ENCODE measurements at regions not wholly inside any gene's neighbourhood (a gene's known extent, or its start where the extent isn't known, plus 50 kb on each side); places are given as distances from the start of the nearest gene placed in this dataset.

DNA sequence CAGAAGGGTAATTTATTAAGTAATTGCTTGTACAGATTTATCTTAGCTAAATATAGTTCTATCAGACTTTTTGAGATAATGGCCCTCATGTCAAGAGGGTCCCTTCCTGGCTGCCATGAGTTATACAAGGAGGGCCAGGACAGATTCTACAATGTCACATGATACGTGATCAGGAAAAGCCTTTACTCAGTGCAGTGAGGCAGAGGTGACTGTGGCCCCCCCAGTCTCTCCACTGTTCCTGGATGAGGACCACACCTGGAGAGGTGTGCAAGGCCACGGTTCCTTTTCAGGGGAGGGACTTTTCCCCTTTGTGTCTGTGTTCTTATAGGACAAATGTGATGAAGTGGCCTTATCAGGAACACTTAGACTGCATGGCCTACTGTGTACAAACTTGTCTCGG lies 54.3 kb upstream of the LRCH1 start:
- BruUV-seq (replicated peaks): no TSS peak
- Mint-ChIP-seq H3K4me1 (ENCODE audit: low read depth, unreplicated experiment) (no peaks in the 10 kb centered on the region), H3K9me3 (ENCODE audit: unreplicated experiment) (peaks cover 8% of the 10 kb centered on the region)

DNA sequence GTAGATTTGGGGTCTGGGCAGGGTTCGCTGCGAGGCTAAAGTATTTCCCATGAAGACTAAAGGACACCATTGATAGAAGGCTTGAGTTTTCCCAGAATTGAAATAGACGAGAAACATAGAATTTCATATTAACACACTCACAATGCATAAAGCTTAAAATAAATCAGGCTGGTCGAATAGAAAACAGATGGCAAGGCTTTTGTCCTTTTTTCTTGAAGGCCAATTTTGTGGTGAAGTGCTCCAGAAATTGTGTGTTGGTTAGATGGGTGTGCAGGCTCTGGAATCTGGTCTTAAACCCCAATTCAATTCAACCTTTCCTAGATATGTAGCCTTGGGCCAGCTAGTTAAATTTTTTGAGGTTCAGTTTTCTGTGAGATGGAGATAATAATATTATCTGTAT lies 56.9 kb upstream of the LRCH1 start:
- no peaks in the 10 kb centered on the region for H3K27me3 Mint-ChIP-seq (ENCODE audit: insufficient read depth, unreplicated experiment)
- no peak overlapping the region for H3K27ac Mint-ChIP-seq (ENCODE audit: unreplicated experiment)
- Histone ChIP-seq H3K36me3 (ENCODE audit: control insufficient read depth, insufficient read depth, low read length) (no peaks in the 10 kb centered on the region), H3K9me3 (no peaks in the 10 kb centered on the region), H3K27me3 (replicated peaks; ENCODE audit: control insufficient read depth, insufficient read depth, low read length) (no peaks in the 10 kb centered on the region), H3K4me1 (peaks cover 11% of the 10 kb centered on the region), H3K4me3 (ENCODE audit: low read depth, low read length) (no peak overlapping the region)
- no peaks in the 10 kb centered on the region for H3K36me3 Mint-ChIP-seq (ENCODE audit: insufficient read depth, unreplicated experiment)
- ChIA-PET CTCF (no interaction called here), POLR2A (interaction anchor here (0.6 kb wide), 1 partner anchor 90 kb away, joined by 5 read pairs; no protein-coding TSS in a partner anchor)
- peaks cover 9% of the 10 kb centered on the region for H3K4me1 Mint-ChIP-seq (ENCODE audit: low read depth, unreplicated experiment)
- no peak overlapping the region for H3K4me3 Mint-ChIP-seq (ENCODE audit: unreplicated experiment)
- no TSS peak for BruUV-seq (replicated peaks)
- TF ChIP-seq, protein P1, sequence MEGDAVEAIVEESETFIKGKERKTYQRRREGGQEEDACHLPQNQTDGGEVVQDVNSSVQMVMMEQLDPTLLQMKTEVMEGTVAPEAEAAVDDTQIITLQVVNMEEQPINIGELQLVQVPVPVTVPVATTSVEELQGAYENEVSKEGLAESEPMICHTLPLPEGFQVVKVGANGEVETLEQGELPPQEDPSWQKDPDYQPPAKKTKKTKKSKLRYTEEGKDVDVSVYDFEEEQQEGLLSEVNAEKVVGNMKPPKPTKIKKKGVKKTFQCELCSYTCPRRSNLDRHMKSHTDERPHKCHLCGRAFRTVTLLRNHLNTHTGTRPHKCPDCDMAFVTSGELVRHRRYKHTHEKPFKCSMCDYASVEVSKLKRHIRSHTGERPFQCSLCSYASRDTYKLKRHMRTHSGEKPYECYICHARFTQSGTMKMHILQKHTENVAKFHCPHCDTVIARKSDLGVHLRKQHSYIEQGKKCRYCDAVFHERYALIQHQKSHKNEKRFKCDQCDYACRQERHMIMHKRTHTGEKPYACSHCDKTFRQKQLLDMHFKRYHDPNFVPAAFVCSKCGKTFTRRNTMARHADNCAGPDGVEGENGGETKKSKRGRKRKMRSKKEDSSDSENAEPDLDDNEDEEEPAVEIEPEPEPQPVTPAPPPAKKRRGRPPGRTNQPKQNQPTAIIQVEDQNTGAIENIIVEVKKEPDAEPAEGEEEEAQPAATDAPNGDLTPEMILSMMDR (IDR thresholded peaks at IDR 0.05; ENCODE audit: insufficient read depth in 1 of 2, low read depth in 1 of 2, low read length in 1 of 2, severe bottlenecking in 1 of 2, unreplicated experiment in 1 of 2): no peak
- DNase-seq: no peak
- H3K9me3 Mint-ChIP-seq (ENCODE audit: unreplicated experiment): no peaks in the 10 kb centered on the region
- intact Hi-C loops (cut with micrococcal nuclease; ENCODE audit: unreplicated experiment): no loop called here

More for the DNA sequence above, 54.3 kb upstream of the LRCH1 start:
- POLR2A ChIA-PET: no interaction called here
- Histone ChIP-seq H3K36me3 (ENCODE audit: control insufficient read depth, insufficient read depth, low read length) (no peaks in the 10 kb centered on the region), H3K27me3 (replicated peaks; ENCODE audit: control insufficient read depth, insufficient read depth, low read length) (no peaks in the 10 kb centered on the region), H3K4me1 (peaks cover 8% of the 10 kb centered on the region; the same call in 1 of the 2 replicates), H3K9me3 (no peaks in the 10 kb centered on the region), H3K4me3 (ENCODE audit: low read depth, low read length) (no peak overlapping the region)
- no peak for DNase-seq
- Mint-ChIP-seq H3K27me3 (ENCODE audit: insufficient read depth, unreplicated experiment) (no peaks in the 10 kb centered on the region), H3K4me3 (ENCODE audit: unreplicated experiment) (no peak overlapping the region), H3K27ac (ENCODE audit: unreplicated experiment) (no peak overlapping the region), H3K36me3 (ENCODE audit: insufficient read depth, unreplicated experiment) (no peaks in the 10 kb centered on the region)
- CTCF ChIA-PET: no interaction called here
- intact Hi-C loops (cut with micrococcal nuclease; ENCODE audit: unreplicated experiment): no loop called here
- TF ChIP-seq, protein P1 (IDR thresholded peaks at IDR 0.05; ENCODE audit: insufficient read depth in 1 of 2, low read depth in 1 of 2, low read length in 1 of 2, severe bottlenecking in 1 of 2, unreplicated experiment in 1 of 2): no peak

DNA sequence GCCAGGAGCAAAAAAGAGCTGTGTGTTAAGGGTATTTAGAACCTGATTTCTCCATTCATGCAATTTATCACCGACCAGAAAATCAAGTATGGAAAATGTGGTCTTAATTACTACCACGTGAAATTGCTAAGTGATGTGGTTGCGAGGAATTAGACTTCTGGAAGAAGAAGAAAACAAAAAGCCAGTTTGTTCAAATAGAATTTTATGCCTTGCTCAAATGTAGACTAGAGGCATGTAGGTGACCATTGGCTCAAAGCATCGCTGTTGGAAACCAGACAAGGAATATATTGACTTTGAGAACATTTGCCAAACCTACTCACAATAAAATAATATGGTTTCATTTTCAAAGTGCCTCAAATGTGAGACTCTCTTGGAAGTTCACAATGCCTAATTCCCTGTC lies 57.3 kb upstream of the LRCH1 start:
- H3K4me3 ChIP-seq (ENCODE audit: low read depth, low read length): no peak overlapping the region
- H3K27ac Mint-ChIP-seq (ENCODE audit: unreplicated experiment): no peak overlapping the region
- no peak overlapping the region for H3K4me3 Mint-ChIP-seq (ENCODE audit: unreplicated experiment)
- no peaks in the 10 kb centered on the region for H3K27me3 ChIP-seq (replicated peaks; ENCODE audit: control insufficient read depth, insufficient read depth, low read length)
- no TSS peak for BruUV-seq (replicated peaks)
- TF ChIP-seq, protein P1 (IDR thresholded peaks at IDR 0.05; ENCODE audit: insufficient read depth in 1 of 2, low read depth in 1 of 2, low read length in 1 of 2, severe bottlenecking in 1 of 2, unreplicated experiment in 1 of 2): no peak
- DNase-seq: no peak
- H3K36me3 ChIP-seq (ENCODE audit: control insufficient read depth, insufficient read depth, low read length): no peaks in the 10 kb centered on the region
- no peaks in the 10 kb centered on the region for H3K9me3 ChIP-seq
- H3K9me3 Mint-ChIP-seq (ENCODE audit: unreplicated experiment): no peaks in the 10 kb centered on the region
- no peaks in the 10 kb centered on the region for H3K27me3 Mint-ChIP-seq (ENCODE audit: insufficient read depth, unreplicated experiment)
- CTCF ChIA-PET: no interaction called here
- peaks cover 14% of the 10 kb centered on the region for H3K4me1 ChIP-seq
- intact Hi-C loops (cut with micrococcal nuclease; ENCODE audit: unreplicated experiment): no loop called here
- POLR2A ChIA-PET: no interaction called here
- H3K36me3 Mint-ChIP-seq (ENCODE audit: insufficient read depth, unreplicated experiment): no peaks in the 10 kb centered on the region
- peaks cover 13% of the 10 kb centered on the region for H3K4me1 Mint-ChIP-seq (ENCODE audit: low read depth, unreplicated experiment)
